ENCODE measurements at regions not wholly inside any gene's neighbourhood (a gene's known extent, or its start where the extent isn't known, plus 50 kb on each side); places are given as distances from the start of the nearest gene placed in this dataset.
"Not testable (repeated sequence)": the region's sequence is repeated elsewhere in the genome, so short reads cannot be mapped to it uniquely, and the experiment has no call there.

DNA sequence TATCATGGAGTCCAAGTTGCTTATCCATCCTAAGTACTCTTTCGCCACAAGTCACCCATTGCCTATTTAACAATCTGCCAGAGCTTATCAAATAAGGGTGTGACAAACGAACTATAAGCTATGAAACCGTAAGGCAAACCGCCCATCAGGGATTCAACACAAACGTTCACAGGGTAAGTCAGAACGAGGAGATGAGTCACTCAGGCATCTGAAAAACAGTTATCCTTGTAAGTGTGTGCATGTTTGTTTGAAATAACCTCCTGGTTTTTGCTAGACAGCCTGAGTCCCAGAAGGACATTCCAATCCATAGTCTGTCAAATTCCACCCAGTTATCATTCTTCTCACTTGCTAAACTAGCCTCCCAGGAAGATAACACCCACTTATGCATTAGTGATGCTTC, 299.1 kb downstream of the PAX3 start:
- peak in 1 of 3 donors; percentile 12 for DNase-seq

DNA sequence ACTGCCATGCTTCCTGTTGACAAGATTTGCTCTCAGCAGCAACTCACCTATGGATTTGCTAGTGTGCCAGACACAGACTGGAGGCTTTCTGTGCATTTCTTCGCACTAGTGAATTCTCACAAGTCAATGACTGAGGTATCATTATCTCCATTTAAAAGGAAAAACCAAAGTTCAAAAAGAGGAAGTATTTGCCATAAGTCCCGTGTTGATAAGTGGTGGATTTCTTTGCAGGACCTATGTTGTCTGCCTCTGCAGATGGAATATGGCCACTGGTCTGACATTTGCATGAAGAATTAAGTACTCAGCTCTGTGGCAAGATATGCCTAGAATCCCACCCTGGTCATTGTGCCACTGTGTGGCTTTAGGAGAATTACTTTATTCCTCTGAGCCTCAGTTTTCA, 299.6 kb downstream of the PAX3 start:
- DNase-seq: no peak

DNA sequence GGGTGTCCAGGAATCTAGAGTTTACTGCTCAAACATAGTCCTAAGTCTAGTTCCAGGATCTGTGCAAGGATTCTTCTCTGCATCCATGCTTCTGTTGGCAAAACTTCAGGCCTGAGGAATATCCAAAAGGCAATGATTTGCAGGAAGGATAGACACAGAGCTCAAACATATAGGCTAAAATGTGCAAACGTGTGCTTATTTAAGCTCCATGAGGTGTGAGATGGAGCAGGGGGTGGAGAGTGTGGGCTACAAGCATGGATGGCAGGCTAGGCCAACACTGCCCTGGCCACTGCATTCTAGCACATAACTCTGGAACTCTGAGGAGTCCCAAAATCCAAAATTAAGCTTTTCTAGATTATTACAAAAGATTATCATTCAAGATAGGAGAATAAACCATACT, 301.1 kb downstream of the PAX3 start:
- DNase-seq: no peak

DNA sequence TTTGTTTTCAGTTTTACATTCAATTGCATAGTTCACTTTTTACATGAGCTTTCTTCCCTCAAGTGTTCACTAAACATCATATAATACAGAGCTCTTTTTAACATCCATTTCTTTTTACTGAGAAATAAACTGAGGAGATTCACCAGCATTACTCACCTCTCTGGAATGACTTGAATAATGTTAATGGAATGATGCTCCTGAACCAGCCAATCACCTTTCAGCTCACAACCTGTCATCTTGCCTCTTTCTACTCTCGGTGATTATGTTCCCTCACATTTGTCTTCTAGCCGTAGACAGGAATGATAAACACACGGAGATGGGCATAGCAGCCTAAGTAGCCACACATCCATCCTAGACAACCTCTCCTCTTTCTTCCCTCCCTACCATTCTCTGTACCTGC, 301.7 kb downstream of the PAX3 start:
- peak in 1 of 3 donors; percentile 77 for DNase-seq

DNA sequence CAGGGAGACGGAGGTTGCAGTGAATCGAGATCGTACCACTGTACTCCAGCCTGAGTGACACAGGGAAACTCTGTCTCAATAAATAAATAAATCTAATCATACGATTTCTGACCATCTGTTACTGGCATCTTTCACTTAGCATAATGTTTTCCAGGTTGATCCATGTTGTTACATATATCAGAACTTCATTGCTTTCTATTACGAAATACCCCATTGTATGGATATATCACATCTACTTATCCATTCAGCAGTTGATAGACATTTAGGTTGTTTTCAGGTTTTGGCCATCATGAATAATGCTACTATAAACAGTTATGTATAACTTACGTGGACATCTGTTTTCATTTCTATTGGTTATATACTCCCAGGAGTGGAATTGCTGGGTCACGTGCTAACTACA, 303.9 kb downstream of the PAX3 start:
- no peak for DNase-seq

DNA sequence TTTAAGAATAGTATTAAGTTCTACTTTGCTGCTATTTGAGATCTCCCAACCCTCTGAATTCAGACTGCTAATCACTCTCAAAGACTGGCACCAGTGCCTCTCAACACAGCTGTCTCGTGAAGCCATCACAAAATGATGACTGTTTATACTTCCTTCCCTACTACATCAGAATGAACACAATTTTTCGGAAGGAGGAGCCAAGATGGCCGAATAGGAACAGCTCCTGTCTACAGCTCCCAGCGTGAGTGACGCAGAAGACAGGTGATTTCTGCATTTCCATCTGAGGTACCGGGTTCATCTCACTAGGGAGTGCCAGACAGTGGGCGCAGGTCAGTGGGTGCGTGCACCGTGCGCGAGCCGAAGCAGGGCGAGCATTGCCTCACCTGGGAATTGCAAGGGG, 314.4 kb downstream of the PAX3 start:
- DNase-seq: not testable (repeated sequence)

DNA sequence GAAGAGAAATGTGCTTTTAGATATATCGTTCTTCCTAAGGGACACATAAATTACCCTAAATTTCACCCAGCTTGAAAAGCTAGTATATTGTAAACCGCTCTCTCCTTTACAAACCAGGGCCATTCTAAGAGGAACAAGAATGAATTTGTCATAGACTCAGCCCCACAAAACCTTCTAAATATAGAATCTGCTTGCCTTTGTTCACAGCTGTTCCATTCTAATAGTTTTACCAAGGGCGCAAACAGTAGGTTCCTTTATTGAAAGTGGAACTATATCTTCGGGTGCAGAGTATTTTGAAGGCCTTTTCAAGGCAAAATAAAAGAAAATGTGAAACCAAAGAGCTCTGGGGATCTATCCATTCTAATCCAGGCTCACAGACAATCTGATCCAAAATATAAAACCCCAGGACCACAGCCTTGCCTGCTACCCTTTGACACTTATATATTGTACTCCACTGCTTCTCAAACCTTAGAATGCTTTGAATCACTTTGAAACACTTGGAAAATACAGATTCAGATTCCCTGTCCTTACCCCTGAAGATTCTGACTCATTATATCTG, 316.8 kb downstream of the PAX3 start:
- no peak for DNase-seq

DNA sequence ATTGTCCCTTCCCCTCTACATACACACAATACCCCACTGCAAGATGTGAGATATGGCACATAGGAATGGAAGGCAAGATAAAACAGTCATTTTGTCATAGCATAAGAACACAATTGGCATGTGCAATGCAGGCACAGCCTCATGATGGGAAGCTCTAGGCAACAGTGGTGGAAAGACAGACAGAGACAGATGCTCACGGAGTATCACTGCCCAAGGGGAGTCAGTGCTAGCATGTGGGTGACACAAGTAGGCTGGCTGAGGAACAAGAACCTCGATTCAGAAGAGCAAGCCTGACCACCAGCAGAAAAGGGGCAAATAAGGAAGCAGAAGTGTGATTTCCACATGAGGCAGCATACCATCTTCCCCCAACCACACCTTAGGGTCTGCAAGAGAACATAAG, 323.6 kb downstream of the PAX3 start:
- no peak for DNase-seq

DNA sequence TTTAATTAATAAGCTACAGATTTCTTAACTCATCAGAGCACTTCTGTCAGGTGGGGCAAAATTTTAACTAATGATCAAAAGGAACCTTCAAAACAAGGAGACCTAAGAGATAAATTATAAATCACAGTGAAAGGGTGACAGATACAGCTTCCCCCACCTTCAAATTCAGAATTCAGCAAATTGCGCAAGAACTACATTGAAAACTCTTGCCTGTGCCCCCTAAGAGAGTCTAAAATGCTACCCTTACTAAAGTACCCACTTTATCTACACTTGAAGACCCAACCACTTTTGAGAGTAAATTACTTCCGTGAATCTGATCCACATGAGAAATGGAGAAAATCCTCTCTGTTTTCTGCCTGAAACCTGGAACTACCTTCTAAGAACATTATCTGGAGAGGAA, 324.9 kb downstream of the PAX3 start:
- DNase-seq: no peak

DNA sequence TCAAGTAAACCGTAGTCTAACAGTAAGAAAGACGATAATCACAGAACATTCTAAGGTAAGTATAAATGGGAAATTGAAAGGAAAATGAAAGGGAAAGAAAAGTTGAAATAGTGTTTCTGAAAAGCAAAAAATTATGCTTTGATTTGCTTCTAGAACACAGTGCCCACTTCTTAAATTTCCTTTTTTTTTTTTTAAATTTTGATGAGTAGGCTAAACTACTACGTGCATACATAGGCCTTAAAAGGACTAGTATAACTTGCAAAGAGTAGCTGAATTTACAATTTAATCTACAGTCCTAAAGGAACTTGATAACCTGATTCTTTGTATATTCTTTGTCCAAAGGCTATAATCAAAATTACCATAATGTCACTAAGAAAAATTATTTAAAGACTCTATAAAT, 325.3 kb downstream of the PAX3 start:
- DNase-seq: no peak

DNA sequence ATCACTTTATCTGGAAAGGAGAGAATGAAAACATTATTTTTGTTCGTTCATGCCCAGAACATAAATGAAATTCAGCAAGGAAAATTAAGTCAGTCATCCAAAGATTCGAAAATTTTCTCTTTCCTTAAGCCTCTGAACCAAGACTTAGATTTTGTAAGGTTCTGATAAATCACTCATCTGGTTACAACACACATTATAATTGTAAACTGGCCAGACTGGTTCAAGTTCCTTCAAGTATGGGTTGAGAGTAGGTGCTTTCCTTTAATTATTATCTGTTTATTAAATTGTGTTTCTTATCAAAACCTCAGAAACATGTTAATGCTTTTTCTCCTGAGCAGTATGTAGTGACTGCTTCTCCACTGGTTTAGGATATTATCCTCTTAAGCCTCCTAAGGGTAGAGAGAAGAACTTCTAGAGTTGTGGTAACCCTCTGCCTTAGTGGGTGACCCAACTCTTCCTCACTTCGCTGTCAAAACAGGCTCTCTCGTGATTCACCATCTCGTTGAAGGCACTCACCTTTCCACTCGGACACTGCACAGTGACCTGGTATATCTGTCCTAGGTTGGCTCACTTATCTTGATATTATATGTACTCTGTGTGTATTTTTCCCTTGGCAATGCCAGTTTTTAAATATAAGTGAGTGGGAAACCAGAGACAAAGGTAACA, 325.9 kb downstream of the PAX3 start:
- no peak for DNase-seq

DNA sequence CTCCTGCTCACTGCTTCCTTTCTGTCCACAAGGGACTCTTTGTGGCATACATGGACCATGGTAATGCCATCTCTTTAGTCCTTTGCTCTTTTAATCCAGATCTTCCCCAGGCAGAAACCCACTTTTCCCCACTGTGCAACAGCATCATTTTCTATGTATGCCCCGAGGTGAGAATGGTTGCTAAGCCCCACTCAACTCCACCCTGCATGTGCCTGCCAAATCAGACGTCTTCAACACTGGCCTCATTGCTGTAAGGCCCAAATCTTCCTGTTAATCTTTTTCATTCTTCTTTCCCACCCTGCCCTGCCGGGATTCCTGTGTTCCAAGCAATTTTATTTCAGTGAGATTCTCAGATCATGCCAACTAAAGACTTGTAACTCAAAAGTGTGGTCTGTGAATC, 328.4 kb downstream of the PAX3 start:
- DNase-seq: no peak

DNA sequence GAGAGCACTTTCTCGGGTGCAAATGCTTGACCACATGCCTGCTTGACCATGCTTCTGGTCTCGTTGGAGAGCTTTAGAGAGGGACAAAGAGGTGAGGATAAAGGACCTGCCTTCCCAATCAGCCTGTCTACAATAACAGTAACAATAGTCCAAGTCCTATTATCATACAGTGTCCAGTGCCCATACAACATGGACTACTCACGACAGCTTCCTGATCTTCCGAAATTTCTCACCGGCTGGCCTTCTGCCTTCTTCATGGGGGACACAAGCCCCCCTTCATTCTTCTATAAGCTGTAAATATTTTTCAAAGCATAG, 329.0 kb downstream of the PAX3 start:
- DNase-seq: no peak

DNA sequence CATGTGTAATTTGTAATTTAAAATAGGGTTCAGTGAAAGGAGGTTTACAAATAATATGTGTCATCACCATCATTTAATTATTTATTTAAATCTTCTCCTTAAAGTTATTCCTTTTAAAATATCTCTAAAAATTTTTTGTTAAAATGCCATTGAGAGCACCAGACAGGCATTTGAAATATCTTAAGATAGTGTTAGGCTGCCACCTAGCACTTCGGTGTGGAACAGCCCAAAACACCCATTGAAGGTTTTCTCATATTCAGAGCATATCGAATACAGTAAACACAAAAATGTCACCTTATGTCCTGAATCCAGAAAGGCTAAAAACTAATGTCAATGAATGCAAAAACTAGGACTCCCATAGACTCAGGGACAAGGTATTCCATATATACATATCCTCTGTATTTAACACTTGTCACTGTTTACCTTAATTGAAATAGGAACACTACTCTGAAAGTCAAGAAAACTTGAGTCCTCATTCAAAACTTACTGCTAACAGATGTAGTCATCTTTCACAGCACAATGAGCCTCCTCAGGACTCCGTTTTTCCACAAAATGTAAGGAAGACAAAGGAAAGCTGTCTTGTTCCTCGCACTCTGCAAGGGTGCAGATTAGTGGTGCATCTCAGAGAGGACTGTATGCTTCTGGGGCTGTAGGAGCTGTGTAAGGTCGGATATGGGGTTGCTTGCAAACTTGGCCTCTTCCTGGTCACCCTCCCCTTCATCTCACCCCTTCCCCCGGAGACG, 329.5 kb downstream of the PAX3 start:
- peak; percentile 19 to 67 (median 44) for DNase-seq

DNA sequence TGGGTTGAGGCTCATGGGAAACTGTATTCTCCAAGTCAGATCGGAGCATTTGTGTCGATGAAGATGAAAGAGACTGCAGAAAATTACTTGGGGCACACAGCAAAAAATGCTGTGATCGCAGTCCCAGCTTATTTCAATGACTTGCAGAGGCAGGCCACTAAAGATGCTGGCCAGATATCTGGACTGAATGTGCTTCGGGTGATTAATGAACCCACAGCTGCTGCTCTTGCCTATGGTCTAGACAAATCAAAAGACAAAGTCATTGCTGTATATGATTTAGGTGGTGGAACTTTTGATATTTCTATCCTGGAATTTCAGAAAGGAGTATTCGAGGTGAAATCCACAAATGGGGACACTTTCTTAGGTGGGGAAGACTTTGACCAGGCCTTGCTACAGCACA, 336.6 kb downstream of the PAX3 start:
- no peak for DNase-seq

DNA sequence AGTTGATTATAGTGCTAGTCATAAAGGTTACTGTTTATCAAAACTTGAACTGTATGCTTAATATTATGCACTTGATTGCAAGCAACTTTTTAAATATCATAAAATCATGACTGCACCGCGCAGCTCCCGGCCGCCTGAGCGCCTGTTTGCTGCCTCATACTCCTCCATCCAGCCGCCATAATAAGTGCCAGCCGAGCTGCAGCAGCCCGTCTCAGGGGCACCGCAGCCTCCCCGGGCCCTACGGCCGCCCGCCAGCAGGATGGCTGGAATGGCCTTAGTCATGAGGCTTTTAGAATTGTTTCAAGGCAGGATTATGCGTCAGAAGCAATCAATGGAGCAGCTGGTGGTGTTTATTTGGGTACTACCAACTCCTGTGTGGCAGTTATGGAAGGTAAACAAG, 337.2 kb downstream of the PAX3 start:
- DNase-seq: no peak

DNA sequence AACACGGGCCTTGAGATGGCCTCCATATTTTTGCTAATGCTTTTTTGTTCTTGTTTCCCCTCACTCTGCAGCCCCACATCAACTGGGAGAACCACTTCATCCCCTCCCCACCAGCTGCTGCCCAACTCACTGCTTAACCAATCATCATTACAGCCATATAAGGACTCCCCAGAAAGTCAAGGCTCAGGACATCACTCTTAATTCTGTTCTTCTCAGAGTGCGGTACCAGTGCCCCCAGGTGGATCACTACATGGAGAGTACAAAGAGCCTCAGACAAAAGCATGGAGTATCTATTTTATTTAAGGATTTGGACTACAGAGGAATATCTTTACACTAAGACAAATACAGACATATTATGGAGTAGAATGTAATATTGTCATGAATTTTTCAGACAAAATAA, 340.6 kb downstream of the PAX3 start:
- DNase-seq: no peak

DNA sequence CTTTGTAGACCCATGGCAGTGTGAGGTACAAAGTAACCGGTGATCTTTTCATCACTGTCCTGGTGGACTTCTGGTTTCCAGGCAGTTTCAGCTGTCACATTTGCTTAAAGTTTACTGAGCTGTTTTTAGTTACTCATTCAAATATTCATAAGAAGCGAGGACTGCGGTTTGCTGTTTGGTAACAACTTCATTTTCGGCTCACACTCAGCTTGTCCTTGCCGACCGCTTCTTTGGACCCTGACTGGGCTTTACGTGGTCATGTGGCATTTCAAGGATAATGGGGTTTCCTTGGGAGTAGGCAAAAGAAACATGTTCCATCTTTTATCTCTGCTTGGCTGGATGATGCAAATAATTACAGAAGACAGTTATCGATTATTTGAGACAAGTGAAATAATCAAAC, 350.7 kb downstream of the PAX3 start:
- DNase-seq: no peak

DNA sequence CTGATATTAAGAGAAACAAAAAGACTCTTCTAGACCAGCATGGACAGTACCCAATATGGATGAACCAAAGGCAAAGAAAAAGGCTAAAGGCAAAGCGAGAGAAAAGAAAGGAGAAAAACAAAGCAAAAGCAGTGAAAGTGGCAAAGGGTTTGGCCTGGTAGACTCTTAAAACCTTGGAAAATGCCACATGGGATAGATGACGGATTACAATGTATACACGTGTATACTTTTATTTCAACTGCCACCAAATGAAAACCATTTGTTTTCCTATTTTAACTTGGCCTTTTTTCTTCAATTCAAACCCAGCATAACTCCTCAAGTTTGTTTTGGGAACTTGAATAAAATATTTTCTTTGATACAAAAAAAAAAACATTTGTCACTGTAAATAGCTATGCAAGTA, 354.3 kb downstream of the PAX3 start:
- not testable (repeated sequence) for DNase-seq

DNA sequence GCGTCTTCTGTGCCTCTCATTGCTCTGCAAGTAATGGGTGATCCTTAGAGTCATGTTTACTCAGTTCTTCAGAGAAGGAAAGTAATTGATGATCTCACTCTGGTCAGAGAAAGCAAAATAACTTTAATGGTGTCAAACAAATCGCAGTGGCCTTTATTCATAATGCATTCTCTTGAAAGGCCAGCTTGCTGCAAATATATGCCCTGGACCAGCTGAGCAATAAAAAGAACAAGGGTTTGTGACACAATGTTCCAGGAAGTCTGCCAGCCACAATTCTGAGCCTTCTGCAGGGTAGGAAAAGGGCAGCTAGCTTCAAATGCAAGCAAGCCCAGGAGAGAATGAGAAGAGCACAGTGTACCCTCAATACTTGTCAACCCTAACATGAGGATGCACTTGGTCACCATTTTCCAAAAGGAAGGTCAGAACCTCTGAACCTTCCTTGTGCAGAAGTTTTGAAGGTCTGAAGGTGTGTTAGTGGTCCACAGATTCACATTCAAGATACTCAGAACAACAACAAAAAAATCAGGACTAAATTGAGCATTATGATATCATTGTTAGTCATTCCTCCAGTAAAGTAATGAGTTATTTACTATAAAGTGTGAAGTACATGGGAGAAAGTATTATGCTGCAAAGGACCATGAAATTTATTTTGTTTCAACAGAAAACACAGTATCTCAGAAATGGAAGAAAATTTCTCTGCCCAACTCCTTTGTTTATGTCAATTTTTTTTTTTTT, 355.6 kb downstream of the PAX3 start:
- DNase-seq: peak in 1 of 3 donors; percentile 6

DNA sequence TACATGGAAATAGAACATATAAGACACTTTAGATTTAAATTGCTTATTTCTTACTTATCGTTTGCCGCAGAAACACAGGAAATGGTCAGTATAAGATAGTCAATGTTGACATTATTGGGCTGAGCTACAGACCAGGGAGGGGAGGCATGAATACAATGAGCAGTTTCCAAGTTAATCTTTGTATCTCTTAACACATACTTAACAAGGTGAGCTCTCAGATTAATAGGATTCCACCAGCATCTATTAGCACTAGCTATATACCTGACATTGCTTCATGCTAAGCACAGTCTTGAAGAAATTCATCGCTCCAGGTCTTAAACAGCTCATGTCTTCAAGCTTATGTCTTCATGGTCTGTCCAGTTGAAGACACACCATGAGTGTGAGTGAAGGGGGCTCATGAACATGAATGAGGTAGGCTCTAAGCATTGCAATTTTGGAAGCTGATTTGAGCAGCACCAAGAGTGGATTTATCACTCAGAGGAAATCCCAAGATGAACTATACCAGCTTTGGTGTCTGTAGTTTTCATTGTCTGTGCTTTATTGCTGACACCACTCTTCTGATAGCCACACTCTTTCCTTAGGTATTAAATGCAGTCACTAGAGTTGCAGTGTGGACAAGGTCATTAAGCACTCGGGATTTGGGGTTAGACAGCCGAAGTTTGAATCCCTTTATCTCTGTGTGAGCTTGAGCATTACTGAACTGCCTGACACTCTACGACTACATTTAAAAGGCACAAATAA, 359.3 kb upstream of the EPHA4 start:
- no peak for DNase-seq

DNA sequence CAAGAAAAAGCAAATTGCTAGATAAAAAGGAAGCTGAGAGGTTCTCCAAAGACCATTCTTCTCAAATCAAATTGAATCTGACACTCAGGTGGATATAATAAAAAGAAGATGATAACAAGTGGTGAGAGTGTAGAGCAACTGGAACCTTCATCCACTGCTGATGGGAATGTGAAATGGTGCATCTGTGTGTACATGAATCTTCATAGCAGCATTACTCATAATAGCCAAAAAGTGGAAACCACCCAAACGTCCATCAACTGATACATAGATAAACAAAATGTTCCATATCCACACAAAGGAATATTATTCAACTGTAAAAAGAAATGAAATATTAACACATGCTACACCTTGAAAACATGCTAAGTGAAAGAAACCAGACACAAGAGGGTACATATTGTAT, 357.2 kb upstream of the EPHA4 start:
- no peak for DNase-seq
